ENCODE measurements at regions not wholly inside any gene's neighbourhood (a gene's known extent, or its start where the extent isn't known, plus 50 kb on each side); places are given as distances from the start of the nearest gene placed in this dataset.
"Not testable (repeated sequence)": the region's sequence is repeated elsewhere in the genome, so short reads cannot be mapped to it uniquely, and the experiment has no call there.

DNA sequence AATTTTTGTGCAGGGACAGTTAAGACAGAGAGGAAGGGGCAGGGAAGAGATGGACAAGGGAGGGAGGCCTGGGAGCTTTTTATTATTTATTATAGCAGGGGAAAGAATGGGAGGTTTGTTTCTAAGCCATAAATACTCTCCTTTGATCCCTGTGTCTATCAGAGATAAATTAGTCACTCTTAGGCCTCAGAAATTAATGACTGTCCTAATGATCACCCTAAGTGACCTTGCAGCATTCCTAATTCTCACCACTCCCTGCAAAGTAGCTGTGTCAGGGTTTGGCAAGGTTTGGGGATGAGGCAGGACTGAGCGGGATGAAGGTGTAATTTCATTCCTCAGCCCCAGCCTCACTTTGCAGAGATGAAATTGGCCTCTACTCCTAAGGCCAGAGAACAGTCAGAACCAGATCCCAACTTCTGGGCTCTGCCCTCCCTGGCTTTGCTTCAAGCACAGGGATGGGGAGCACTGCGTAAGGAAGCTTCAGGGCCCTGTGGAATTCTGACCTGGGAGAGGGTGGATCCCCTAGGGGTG lies 95.0 kb downstream of the TMEM17 start:
- no peak for DNase-seq (ENCODE audit: low read depth)

DNA sequence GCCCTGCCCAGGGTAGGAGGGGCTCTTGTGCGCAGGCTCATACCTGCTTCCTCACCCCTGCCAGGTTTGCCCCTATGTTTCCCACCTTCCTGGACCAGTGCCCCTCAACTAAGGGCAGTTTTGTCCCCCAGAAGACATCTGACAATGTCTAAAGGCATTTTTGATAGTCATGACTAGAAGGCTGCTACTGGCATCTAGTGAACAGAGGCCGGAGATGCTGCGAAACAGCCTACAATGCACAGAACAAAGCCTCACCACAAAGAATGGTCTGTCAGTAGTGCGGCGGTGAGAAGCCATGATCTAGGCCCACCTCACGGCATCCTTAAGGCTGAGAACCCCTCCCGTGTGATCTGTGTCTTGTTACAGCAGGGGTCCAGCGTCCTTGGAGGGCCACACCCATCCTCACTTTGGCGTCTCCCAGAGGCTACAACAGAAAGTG lies 96.0 kb downstream of the TMEM17 start:
- DNase-seq (ENCODE audit: low read depth): no peak

DNA sequence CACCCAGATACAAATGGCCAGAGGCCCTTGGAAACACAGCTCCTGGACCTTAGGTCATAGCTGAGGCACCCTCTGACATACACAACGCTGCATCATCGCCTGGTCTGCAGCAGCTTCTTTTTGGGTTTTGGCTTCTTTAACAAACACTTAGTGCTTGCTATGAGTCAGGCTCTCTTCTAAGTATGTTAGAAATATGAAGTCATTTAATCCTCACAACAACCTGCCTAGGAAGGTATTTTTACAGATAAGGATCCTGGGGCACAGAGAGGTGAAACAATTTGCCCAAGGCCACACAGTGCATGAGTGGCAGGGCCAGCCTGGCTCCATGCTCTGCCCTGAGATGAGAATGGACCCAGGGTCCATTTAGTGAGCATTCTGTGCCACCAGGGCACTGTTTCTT lies 96.6 kb downstream of the TMEM17 start:
- no peak for DNase-seq (ENCODE audit: low read depth)

GRCh38 chr2:62408241-62408677 lies 97.7 kb downstream of the TMEM17 start:
- no peak for DNase-seq (ENCODE audit: low read depth)

- no peak for DNase-seq (ENCODE audit: low read depth)
Measured at GRCh38 chr2:62407838-62408237, 98.2 kb downstream of the TMEM17 start.

DNA sequence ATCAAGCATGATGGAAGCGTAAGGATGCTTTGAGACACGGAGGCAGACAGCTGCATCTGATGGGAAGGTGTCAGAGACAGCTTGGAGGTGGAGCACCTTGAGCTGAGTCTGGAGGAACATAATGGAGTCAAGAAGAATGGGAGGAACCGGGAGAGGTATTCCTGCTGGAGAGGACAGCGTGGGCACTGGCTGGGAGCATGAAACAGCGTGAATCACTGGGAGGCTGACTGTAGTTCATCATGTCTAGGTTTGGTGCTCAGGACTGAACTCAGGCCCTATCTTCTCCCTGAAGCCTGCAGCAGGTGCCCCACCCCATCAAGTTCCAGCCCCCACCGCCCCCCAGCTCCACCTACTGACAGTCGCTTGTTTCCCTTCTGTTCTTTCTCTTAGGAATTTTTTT lies 98.6 kb downstream of the TMEM17 start:
- DNase-seq (ENCODE audit: low read depth): no peak

GRCh38 chr2:62406573-62407043 lies 99.4 kb downstream of the TMEM17 start:
- no peak for DNase-seq (ENCODE audit: low read depth)

- DNase-seq (ENCODE audit: low read depth): no peak
Measured at GRCh38 chr2:62404913-62405312, 101.1 kb downstream of the TMEM17 start.

GRCh38 chr2:62402156-62402555 lies 103.8 kb downstream of the TMEM17 start:
- no peak for DNase-seq (ENCODE audit: low read depth)

- no peak for DNase-seq (ENCODE audit: low read depth)
Measured at GRCh38 chr2:62398356-62398755, 107.6 kb downstream of the TMEM17 start.

- DNase-seq (ENCODE audit: low read depth): no peak
Measured at GRCh38 chr2:62396880-62397279, 109.1 kb downstream of the TMEM17 start.

DNA sequence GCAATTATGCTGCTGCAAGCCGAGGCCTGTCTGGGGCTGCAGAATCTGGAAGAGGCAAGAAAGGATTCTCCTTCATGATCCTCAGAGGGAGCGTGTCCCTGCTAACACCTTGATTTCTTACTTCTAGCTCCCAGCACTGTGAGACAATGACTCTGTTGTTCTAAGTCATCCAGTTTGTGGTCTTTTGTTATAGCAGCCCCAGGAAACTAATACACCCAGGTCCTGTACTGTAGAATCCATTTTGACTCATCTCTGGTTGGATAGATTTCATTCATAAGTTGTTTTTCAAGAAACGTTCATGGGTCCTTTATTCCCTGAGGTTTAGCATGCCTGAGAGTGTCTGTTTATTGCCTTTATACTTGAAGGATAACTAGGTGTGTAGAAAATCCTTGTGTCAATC lies 112.7 kb downstream of the TMEM17 start:
- DNase-seq (ENCODE audit: low read depth): no peak

DNA sequence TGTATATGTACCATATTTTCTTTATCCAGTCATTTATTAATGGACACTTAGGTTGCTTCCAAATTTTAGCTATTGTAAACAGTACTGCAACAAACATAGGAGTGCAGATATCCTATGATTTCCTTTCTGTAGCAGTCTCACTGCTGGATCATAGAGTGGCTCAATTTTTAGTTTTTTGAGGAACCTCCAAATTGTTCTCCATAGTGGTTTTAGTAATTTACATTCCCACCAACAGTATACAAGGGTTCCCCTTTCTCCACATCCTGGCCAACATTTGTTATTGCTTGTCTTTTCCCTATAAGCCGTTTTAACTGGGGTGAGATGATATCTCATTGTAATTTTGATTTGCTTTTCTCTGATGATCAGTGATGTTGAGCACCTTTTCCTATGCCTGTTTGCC lies 114.3 kb downstream of the TMEM17 start:
- no peak for DNase-seq (ENCODE audit: low read depth)

- DNase-seq (ENCODE audit: low read depth): not testable (repeated sequence)
Measured at GRCh38 chr2:62386378-62386777, 119.6 kb downstream of the TMEM17 start.

DNA sequence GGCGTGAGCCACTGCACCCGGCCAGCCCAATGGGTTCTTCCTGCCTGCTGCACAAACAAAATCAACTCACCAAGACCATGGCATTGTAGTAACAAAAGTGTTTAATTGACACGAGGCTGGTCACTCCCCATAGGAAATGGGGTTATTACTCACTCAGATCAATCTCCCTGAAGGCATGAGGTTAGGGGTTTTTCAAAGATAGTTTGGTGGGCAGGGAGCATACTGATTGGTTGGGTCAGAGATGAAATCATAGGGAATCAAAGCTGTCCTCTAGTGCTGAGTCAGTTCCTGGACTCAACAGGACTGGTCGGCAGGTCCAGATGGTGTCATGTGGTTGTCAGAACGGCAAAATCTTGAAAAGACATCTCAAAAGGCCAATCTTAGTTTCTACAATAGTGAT lies 122.1 kb downstream of the TMEM17 start:
- no peak for DNase-seq (ENCODE audit: low read depth)

GRCh38 chr2:62382757-62383156 lies 123.2 kb downstream of the TMEM17 start:
- no peak for DNase-seq (ENCODE audit: low read depth)

DNA sequence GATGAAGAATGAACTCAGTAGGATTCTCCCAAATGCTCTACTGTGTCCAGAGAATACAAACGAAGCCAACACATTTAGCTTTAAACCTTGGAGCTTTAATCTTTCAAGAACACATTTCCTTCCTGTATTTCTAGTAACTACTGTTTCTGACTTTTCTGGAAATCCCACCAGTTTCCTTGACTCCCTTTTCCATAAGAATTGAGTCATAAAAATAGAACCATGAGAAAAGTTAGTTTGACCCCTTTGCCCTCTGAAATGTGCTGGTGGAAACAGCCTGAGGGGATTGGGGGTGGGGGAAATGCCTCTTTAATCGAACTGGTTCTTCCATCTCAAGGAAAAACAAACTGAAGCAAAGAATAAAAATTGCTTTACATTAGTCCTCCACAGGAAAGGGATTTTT lies 123.9 kb downstream of the TMEM17 start:
- no peak for DNase-seq (ENCODE audit: low read depth)

DNA sequence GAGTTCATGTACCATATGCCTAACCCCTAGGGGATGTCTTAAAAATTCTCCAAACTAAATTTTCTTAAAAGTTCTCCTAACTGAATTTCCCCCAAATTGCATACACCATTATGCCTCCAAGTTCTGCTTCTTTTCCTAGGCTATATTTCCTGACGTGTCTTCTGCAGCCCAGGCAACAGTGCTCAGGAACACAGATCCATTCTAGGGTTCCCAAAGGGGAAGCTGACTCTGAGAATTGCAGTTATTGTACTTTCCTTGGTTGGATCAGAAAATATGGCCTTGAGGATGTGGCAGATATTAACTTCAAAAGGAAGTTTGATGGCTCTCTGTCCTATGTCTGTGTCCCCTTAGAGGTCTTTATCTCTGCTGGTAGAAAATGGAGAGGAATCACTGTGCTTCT lies 124.3 kb downstream of the TMEM17 start:
- no peak for DNase-seq (ENCODE audit: low read depth)

GRCh38 chr2:62379566-62379965 lies 126.4 kb downstream of the TMEM17 start:
- DNase-seq (ENCODE audit: low read depth): no peak

DNA sequence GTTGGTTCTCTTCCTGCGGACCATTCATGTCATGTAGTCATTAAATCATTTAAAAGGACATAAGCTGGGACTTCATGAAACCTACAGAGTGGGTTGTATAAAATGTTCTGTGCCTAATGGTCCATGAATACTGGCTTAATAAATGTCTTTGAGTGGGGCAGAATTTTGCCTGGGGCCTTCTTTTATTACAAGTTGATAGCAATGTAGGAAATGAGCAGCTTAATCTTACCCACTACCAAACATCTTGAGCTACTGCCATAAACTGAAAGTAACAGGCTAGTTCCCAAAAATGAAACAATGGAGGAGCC lies 130.9 kb downstream of the TMEM17 start:
- no peak for DNase-seq (ENCODE audit: low read depth)

DNA sequence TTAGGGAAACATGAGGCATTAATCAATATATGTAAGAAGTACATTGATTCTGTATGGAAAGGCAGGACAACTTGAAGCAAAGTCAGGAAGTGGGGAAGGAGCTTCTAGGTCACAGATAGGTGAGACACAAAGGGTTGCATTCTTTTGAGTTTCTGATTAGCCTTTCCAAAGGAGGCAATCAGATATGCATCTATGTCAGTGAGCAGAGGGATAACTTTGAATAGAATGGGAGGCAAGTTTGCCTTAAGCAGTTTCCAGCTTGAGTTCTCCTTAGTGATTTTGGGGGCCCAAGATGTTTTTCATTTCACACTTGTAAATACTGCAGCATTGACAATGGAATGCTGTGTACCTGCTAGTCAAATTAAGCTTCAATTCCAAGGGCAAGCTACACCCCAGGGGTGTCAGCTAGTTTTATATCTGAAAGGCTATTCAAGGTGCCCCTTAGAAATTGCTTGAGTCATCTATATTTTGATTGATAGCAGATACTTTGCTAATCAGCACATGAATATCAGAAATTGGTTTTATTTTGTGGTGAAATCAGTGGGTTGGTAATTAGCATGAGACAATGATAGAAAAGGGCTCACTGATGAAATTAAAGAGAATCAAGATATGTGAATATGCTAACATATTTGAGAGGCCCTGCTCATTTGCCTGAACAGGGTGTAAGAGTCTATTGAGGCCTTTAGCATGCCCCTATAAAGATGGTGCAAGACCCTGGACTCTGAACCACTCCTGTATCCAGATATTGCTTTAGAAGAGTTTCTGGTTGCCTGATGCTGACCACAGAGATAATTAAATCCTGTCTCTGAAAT lies 131.5 kb downstream of the TMEM17 start:
- DNase-seq (ENCODE audit: low read depth): no peak

DNA sequence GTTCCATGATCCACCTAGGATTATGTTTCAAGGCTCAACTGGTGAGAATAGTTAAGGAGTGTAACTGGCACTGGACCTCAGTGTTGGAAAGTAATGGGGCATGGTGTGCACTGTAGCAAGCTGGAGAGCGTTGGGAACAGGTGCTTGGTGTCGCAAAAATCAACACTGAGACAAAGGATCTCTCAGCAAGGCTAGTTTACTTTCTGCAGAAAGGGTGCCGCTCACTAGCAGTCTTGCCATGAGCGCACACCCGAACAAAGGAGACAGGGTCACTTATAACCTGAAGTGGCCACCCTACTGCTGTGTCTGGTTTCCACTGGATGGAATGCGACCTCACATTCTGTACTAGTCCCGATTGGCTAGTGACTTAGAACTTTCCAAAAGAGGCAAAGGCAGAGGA lies 133.2 kb downstream of the TMEM17 start:
- DNase-seq (ENCODE audit: low read depth): no peak

DNA sequence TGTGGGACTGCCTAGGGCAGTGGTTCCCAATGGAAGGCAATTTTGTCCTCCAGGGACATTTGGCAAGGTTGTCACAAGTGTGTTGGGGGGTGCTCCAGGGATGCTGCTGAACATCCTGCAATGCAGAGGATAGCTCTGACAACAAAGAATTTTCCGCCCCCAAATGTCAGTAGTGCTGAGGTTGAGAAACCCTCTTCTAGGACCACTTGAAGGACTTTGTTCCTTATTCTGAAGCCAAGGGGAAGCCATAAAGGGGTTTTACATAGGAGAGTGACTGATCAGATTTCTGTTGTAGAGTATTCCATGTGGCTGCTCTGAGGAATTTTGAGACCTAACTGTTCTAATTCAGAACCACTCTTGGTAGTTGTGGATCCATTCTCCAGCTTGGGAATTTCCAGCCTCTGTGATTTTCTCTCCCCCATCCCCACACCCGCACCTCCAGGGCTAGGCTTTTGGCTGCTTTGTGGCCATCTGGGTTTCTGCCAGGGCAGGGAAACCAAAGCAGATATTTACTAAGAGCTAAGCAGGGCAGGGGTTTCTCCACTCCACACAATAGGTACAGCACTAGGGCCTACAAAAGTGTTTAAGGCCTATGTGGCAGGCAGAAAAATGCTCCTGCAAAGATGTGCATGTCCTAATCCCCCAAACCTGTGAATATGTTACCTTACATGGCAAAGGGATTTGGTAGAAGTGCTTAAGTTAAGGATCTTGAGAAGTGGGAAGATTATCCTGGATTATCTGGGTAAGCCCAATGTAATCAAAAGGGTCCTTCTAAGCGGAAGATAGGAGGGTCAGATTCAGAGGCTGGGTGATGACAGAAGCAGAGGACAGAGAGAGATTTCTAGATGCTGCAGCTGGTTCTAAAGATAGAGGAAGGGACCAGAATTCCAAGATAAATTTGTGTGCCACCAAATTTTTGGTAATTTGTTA lies 135.4 kb downstream of the TMEM17 start:
- DNase-seq (ENCODE audit: low read depth): no peak

Measured in fibroblast of gingiva (primary cell).